GM19238 (cell line): ENCODE measurements at regions not wholly inside any gene's neighbourhood (a gene's known extent, or its start where the extent isn't known, plus 50 kb on each side); places are given as distances from the start of the nearest gene placed in this dataset.
"Not testable (repeated sequence)": the region's sequence is repeated elsewhere in the genome, so short reads cannot be mapped to it uniquely, and the experiment has no call there.

Experiments used
- DNase-seq: peaks from one replicate; pipeline ENCODE4 v3.0.0; 2011; ENCODE audit warnings: low spot score; ENCODE audit not compliant: insufficient read length

DNA sequence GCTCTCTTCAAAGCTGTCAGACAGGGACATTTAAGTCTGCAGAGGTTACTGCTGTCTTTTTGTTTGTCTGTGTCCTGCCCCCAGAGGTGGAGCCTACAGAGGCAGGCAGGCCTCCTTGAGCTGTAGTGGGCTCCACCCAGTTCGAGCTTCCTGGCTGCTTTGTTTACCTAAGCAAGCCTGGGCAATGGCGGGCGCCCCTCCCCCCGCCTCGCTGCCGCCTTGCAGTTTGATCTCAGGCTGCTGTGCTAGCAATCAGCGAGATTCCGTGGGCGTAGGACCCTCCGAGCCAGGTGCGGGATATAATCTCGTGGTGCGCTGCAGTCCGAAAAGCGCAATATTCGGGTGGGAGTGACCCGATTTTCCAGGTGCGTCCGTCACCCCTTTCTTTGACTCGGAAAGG, 116.6 kb downstream of the PRL start:
- DNase-seq = not testable (repeated sequence)

DNA sequence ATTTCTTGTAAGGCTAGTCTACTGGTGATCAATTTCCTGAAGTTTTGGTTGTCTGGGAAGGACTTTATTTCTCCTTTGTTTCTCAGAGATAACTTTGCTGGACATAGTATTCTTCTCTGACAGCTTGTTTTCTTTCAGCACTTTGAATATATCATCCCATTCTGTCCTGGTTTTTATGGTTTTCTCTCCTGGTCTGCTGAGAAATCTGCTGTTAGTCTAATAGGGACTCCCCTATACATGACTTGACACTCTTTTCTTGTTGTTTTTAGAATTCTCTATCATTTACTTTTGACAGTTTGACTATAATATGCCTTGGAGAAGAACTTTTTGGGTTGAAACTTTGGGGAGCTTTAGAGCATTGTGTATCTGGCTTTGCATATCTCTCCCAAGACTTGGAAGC, 112.5 kb downstream of the PRL start:
- DNase-seq = no peak

DNA sequence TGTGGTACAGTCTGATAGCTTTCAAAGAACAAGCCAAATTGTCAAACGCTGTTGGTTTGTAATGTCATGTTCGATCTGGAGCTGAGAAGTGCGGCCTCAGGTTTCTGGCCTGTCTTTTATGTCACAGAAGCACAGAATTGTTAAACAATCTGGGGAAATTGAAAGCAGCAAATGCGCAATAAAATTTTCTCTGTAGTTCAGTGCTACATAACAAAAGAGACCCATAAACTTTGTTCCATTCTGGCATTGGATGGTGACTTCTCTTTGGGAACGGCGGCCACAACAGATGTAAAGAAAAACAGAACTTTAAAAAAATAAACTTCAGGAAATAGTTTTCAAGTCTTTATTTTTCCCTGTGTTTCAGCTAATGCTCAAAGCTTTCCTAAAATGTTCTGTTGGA, 106.9 kb downstream of the PRL start:
- DNase-seq = no peak

DNA sequence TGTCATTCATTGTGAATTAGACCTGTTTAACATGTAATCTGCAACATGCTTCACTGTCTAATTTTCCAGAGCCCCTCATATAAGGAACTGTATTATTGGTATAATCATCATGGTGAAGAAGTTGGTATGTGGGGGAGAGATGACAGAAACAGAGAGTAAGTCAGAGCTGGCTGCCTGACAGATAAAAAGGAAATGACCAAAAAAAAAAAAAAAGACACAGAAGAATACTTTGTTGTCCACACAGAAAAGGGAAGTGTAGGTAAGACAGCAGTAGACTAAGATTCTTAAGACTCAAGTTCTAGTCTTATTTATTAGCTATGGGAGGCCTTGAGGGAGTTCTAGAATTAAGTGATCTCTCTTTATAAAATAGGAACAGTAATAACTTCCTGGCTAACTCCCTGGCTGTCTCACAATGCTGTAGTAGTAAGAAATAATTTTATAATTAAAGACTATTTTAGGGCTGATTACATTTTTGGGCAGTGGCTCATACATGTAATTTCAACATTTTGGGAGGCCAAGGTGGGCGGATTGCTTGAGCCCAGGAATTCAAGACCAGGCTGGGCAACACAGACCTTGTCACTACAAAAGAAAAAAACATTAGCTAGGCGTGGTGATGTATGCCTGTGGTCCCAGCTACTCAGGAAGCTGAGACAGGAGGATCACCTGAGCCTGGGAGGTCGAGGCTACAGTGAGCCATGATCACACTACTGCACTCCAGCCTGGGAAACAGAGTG, 102.5 kb downstream of the PRL start:
- no peak for DNase-seq

DNA sequence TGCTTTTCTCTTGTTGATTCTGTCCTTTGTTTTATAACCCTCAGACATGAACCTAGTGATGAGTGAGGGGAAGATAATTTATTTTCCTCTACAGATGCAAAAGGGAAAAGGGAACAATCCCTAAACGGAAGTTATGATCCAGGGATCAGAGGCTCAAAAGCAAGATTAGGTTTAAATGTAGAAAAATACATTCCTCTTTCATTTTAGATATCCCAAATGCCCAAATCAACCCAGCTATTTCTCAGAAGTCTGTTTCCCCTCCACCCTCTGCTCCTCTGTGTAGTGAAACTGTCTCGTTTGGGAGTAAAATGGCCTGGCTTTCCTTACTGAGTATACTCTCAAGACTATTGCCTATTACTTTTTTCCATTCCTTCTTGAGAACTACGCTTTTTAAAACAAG, 97.1 kb downstream of the PRL start:
- no peak for DNase-seq

DNA sequence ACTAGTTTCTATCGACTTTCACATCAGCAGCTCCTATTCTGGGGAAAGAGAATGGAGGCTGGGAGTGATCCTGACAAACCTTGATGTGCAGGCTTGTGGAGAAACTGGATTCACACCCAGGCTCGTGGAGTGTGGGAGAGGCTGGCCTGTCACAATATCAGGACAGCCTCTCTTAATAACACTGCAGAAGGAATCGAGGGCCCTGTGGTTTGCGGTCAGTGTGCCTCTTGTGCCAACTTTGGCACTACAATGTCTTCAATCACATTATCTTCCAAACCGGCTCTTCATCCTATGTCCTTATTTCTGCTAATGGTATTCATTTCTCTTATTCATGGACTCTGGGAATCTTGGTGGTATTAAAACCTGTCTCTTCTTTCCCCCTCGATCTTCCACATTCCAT, 92.7 kb downstream of the PRL start:
- DNase-seq = no peak

DNA sequence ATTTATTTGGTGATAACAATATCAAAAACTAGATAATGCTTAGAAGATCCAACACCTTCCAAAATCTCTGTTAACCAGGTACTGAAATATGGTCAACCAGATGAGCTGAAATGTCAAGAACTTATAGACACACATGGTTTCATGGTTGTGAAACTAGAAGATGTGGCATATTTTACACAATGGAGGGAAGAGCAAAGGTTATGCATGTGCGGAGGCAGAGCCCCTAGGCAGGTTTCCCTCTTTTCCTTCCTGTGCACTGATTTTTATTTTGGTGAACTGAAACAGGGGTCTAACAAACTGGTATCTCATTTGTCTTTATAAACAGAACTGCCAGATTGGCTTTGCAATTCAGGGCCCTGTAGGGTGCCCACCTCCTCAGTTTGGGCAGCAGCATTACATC, 91.6 kb downstream of the PRL start:
- no peak for DNase-seq

DNA sequence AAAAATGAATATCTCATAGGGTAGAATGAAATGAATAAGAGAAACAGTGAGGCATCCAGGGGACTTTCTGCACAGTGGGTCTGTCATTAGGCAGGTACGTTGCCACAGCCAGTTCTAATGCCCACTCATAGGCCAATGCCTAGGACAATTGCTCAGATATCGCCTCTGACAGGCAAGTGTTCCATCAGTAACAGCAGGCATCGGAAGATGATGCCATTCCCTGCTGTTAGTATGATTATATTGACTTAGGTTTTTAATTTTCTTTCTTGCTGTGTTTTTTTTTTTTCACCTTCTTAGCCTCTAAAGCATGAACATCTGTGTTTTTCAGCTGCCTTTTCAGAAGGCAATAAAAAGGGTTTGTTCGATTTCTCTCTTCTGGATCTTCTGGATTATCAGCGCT, 90.7 kb downstream of the PRL start:
- no peak for DNase-seq

DNA sequence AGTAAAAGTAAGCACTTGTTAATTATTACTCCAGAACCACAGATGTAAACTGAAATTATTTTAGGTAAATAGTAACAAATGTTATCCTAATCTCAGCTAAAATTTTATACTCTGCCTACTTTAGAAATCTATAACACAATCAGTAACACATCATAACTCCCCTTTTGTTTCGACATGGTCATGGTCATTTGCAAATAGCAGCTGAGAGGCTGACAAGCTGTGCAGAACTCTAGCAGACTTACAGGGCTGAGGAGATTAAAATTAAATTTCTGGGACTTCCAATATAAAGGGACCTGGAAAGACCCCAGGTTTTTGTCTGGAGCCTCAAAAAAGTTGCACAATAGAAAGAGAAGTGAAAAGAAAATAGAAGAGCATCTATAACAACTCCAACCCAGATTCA, 88.8 kb downstream of the PRL start:
- DNase-seq = no peak

DNA sequence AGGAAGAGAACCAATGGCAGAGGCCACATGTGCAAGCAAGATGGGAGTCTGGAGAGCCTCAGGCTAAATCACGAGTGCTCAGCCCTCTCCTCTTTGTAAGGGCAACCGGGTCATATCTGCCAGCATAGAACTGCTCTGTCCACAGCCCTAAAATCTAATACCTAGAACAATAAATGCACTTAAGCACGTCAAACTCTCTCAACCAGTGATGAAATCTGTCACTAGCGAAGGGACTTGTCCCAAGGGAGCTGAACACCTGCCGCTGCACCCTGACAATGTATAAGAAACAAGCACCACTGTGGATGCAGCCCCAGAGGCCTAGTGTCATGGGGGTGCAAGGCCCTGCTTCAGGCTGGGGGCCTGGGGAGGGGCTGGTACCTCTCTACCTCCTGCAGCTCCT, 82.5 kb downstream of the PRL start:
- no peak for DNase-seq

DNA sequence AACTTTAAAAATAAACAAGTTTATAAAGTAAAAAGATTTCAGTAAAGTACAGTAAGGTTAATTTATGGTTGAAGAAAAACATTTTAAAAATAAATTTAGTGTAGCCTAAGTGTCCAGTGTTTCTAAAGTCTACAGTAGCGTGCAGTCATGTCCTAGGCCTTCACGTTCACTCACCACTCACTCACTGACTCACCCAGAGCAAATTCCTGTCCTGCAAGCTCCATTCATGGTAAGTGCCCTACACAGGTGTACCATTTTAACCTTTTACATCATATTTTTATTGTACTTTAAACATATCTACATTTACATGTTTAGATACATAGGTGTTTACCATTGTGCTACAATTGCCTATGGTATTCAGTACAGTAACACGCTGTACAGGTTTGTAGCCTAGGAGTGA, 81.4 kb downstream of the PRL start:
- DNase-seq = not testable (repeated sequence)

DNA sequence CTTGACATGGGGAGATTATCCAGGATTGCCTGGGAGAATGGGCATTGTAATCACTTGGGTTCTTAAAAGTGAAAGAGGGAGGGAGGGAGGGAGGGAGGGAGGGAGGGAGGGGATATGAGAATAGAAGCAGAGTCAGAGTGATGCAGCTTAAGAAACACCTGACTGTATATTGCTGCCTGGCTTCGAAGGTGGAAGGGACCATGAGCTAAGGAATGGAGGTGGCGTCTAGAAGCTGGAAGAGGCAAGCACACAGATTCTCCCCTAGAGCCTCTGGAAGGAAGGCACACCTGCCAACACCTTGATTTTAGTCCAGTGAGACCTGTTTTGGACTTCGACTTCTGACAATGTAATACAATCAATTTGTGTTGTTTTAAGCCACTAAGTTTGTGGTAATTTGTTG, 78.4 kb downstream of the PRL start:
- no peak for DNase-seq

DNA sequence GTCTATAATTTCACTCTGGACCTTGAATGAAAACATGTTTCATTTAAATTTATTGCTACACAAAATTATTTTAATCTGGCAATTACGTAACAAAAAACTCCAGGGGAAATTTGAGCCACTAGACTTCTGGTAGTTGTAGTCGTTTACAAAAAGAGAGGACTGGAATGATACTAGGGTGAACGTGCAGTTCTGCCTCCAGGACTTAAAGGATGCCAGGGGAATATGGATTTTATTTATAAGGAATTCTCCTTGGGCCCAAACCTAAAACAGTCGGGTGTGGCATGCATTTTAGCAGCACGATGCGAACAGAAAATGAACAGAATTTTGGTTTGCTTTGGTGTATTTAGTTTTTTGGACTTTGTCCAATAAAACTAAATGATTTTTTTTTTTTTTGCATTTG, 76.9 kb downstream of the PRL start:
- DNase-seq = no peak

DNA sequence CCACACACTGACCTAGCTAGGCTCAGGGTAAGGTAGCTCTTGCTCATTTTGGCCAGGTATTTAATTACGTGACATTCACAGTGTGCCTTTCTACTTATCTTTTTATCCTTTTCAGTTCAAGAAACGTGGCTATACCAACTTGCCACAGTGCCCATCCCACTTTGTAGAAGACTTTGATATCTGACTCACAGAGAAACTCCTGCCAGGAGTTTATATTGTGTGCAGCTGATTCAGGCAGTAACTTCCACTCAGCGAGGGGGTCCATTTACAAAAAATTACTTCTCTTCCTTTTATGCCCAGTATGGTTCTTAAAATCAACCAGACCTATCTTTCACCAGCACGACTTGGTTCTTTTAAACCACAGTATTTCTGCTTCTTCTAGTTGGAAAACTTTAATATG, 75.6 kb downstream of the PRL start:
- DNase-seq = no peak

DNA sequence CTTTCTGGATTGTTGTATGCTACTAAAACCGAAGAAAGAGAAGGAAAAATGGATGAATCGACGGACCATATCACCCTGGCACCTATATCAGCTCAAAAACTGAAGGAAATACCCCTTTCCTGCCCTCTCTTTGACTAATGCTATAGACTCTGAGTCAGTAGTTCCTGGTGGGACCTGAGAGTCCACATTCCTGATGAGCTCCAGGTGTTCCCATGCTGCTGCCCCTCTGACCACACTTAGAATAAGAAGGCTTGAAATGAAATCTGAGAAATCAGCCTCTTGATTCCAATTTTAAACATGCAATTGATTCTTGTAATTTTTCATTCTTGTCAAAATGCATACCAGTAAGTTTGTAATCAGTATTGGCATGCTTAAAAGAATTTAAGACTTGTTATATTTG, 75.2 kb downstream of the PRL start:
- DNase-seq = no peak

DNA sequence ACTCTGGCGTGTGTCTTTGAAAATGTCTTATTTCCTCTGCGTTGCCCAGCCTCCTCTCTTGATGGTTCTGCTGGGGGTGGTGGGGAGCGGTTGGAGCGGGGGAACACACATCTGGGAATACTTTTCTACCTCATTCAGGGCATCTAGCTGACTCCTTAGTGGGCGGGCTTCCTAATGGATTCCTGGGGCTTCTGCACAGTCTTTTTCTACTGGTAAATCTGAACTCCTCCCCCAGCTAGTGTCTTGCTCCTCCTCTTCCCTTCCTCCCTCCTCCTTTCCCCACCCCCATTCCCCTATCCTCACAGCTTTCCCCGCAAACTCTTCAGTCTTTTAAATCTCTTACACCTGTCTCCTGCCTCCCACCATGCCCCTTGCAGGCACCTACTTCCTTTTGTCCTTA, 74.4 kb downstream of the PRL start:
- no peak for DNase-seq

DNA sequence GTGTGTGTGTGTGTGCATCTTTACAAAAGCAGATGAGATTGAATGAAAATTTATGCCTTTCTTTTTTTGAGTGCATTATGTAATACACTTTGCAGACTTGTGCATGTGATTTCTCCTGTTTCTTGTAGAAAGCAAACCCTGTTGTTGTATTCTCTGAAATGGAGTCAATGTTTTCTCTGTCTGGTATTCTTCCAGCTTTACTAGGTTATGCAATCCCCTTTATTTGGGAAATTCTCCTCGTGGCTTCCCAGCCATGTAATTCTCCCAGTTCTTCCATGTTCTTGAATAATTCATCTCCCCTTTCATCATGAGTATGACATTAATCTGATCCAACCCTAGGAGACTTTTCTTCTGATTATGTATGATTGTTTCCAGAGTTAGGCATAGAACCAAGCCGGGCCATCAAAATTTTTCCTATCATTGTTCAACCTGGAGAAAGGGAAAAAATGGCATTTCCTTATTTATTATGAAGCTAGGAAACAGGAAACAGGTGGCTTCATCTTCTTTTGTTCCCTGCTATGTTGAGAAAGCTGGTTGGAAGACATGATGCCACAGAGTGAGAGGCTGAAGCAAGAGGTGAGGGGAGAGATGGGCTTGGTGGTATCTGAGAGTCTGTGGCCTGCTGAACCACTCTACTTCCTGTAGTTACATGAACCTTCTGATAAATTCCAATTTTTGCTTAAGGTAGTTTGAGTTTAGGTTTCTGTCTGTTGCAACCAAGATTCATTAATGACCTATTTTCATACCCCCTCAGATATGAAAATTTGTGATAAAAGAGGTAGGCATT, 68.8 kb downstream of the PRL start:
- DNase-seq = no peak

DNA sequence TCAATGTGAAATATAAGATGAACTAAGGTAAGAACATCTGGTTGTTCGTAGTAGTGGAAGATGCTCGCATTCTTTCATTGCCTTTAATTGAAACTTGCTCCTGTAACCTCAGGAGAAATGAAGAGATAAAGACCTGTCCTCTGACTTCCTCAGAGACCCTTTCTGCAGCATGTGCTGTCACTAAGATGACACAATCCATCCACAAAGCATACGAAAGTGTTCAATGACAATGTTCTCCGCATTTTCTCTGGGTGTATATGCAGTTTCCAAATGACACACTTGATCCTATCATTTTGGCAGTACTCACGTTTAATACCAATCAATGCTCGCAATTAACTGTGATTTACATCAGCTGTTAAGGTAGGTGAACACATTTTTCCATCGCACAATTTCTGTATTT, 65.8 kb downstream of the PRL start:
- DNase-seq = no peak

DNA sequence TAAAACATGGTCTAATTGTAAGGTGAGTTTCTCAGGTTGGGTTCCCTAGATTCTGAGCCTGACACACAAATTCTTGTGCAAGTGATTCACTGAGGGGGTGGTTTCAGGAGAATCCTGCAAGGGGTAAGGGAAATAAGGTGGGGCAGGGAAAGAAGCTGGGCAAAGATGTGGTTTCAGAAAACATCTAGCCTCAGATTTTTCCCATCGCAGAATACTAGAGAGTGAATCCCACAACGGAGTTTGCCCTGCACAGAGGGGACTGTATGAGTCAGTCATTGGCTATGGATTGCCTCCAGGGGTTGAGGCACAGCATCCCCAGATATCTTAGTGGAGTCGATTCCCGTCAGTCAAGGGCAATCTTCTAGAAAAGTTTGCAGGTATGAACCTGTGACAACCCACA, 65.2 kb downstream of the PRL start:
- no peak for DNase-seq

DNA sequence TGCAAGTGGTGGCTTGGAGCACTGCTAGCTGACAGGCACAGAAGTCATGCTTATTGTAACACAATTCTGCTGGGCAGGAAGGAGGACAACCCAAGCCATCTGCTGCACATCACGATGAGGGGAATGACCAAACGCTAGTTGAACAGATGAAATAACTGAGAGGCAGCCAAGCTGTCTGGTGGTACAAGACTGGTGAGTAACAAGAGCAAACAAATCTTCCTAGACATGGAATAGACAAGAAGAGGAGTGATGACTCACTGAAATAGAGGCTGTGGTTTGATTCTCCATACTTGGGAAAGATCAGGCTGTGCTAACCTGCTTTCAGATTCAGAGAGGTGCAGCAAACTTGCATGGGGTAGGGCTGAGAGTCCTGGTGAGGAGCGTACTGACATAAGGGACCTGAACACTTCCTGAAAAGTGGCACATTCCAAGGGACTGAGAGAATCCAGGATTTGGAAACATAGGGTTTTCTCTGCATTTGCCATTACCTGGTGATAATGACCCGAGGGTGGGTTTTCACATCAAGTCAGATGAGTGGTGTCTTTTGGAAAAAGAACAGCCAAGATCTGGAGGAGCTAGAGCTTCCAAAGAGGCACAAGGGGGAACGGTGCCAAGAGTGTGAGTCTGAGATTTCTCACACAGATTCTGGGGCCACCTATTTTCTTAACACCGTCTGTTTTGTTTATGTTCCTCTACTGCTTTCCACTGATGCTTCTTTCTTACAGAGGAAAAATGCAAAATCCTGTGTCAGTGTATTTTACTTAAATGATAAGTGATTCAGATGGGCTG, 60.0 kb downstream of the PRL start:
- DNase-seq = no peak
